Esophagus muscularis mucosa (tissue), 4 donors: ENCODE measurements at regions not wholly inside any gene's neighbourhood (a gene's known extent, or its start where the extent isn't known, plus 50 kb on each side); places are given as distances from the start of the nearest gene placed in this dataset.

Experiments
- CTCF ChIP-seq, 3 experiments: fragments of 200-600 bp in 2 of 3; fragments of 450-650 bp in 1 of 3; sonication (generic) in 2 of 3; IDR thresholded peaks; one replicate each; pipeline ENCODE4 v1.5.1; 2017 to 2019; ENCODE audit warnings: antibody characterized with exemption in 3 of 3, mild to moderate bottlenecking in 2 of 3, moderate library complexity in 1 of 3
- EP300 ChIP-seq: sonication (generic); formaldehyde crosslinking; IDR thresholded peaks from one replicate; pipeline ENCODE4 v1.6.1; 2017; ENCODE audit warnings: antibody characterized with exemption
- POLR2A ChIP-seq: fragments of 450-650 bp; IDR thresholded peaks from one replicate; pipeline ENCODE4 v1.6.1; 2017; ENCODE audit warnings: antibody characterized with exemption, moderate library complexity, mild to moderate bottlenecking, low read depth
- POLR2AphosphoS5 ChIP-seq, 2 donors: sonication (generic); formaldehyde crosslinking; IDR thresholded peaks; one replicate each; pipeline ENCODE4 v1.6.1; 2017; ENCODE audit warnings: antibody characterized with exemption in 2 of 2

- TF ChIP-seq CTCF (IDR thresholded peaks at IDR 0.05) = no peak
- no peak for TF ChIP-seq POLR2AphosphoS5 (IDR thresholded peaks at IDR 0.05)
- no peak for TF ChIP-seq EP300
- TF ChIP-seq POLR2A = no peak
These were observed 164.4 kb upstream of the PRDM1 start for GRCh38 chr6:105921781-105922180.
